ENCODE measurements at regions not wholly inside any gene's neighbourhood (a gene's known extent, or its start where the extent isn't known, plus 50 kb on each side); places are given as distances from the start of the nearest gene placed in this dataset.
"Not testable (repeated sequence)": the region's sequence is repeated elsewhere in the genome, so short reads cannot be mapped to it uniquely, and the experiment has no call there.

DNA sequence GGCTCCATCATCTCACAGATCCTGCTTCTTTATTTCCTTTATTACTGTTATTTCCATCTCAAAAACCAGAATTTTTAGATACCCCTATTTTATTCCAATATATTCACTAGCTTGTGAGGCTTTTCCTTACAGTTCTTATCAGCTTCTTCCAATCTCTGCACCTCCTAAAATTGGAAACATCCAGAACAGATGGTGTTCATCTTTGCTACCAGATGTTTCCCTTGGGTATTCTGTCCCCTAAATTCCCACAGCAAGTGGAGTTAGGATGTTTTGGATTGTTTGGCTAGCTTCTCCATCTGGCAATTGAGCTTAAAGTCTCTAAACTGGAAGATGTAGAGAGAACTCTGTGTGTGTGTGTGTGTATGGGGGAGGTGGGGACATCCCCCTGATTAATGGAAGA, 580.4 kb downstream of the DTWD2 start:
- Histone ChIP-seq H3K27me3 (no peaks in the 10 kb centered on the region), H3K4me2 (no peak overlapping the region), H3K79me2 (ENCODE audit: low read depth) (no peaks in the 10 kb centered on the region), H4K20me1 (ENCODE audit: low read depth) (no peaks in the 10 kb centered on the region), H3K4me3 (no peak overlapping the region), H3K4me1 (no peaks in the 10 kb centered on the region), H3K9ac (no peak overlapping the region), H3K9me3 (ENCODE audit: low read depth) (no peaks in the 10 kb centered on the region), H2AFZ (replicated peaks) (peak overlapping the region; percentile 12), H3F3A (ENCODE audit: low read depth) (no peaks in the 10 kb centered on the region), H3K36me3 (no peaks in the 10 kb centered on the region), H3K27ac (no peak overlapping the region)
- Mint-ChIP-seq H3K4me3 (no peak overlapping the region), H3K4me1 (peaks cover 3% of the 10 kb centered on the region), H3K27ac (no peak overlapping the region), H3K9me3 (peaks cover 3% of the 10 kb centered on the region), H3K36me3 (no peaks in the 10 kb centered on the region), H3K27me3 (ENCODE audit: insufficient read depth, low read depth) (peaks cover 3% of the 10 kb centered on the region)
- no peak for DNase-seq (ENCODE audit: low spot score)
- TF ChIP-seq, protein P1, sequence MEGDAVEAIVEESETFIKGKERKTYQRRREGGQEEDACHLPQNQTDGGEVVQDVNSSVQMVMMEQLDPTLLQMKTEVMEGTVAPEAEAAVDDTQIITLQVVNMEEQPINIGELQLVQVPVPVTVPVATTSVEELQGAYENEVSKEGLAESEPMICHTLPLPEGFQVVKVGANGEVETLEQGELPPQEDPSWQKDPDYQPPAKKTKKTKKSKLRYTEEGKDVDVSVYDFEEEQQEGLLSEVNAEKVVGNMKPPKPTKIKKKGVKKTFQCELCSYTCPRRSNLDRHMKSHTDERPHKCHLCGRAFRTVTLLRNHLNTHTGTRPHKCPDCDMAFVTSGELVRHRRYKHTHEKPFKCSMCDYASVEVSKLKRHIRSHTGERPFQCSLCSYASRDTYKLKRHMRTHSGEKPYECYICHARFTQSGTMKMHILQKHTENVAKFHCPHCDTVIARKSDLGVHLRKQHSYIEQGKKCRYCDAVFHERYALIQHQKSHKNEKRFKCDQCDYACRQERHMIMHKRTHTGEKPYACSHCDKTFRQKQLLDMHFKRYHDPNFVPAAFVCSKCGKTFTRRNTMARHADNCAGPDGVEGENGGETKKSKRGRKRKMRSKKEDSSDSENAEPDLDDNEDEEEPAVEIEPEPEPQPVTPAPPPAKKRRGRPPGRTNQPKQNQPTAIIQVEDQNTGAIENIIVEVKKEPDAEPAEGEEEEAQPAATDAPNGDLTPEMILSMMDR (IDR thresholded peaks at IDR 0.05), result no peak
- no peak for TF ChIP-seq EZH2phosphoT487 (IDR thresholded peaks at IDR 0.05)

DNA sequence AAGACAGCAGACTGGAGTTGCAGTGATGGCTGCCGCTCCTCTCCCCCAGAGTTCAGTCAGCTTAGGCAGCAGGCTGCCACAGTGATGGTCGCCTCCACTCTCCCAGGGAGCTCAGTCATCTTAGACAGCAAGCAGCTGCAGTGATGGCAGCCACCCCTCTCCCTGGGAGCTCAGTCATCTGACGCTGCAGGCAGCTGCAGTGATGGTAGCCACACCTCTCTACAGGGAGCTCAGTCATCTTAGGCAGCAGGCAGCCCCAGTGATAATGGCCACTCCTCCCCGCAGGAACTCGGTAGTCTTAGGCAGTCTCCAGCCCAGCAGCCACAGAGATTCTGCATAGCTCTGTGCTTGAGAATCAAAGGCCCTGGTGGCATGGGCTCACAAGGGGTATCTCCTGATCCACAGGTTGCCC, 582.7 kb downstream of the DTWD2 start:
- Histone ChIP-seq H3K4me1 (no peaks in the 10 kb centered on the region), H3K4me2 (no peak overlapping the region), H3K9me3 (ENCODE audit: low read depth) (no peaks in the 10 kb centered on the region), H3K79me2 (ENCODE audit: low read depth) (no peaks in the 10 kb centered on the region), H3K27me3 (no peaks in the 10 kb centered on the region), H3K4me3 (no peak overlapping the region), H3K27ac (no peak overlapping the region), H3K9ac (no peak overlapping the region), H3K36me3 (no peaks in the 10 kb centered on the region), H2AFZ (replicated peaks) (peak overlapping the region; percentile 96), H3F3A (ENCODE audit: low read depth) (no peaks in the 10 kb centered on the region), H4K20me1 (ENCODE audit: low read depth) (no peaks in the 10 kb centered on the region)
- DNase-seq (ENCODE audit: low spot score), result peak; percentile 35
- Mint-ChIP-seq H3K4me3 (no peak overlapping the region), H3K4me1 (peaks cover 3% of the 10 kb centered on the region), H3K27me3 (ENCODE audit: insufficient read depth, low read depth) (peaks cover 3% of the 10 kb centered on the region), H3K27ac (peak overlapping the region; percentile 37), H3K9me3 (peaks cover 5% of the 10 kb centered on the region), H3K36me3 (no peaks in the 10 kb centered on the region)
- TF ChIP-seq EZH2 (IDR thresholded peaks at IDR 0.05), result no peak

DNA sequence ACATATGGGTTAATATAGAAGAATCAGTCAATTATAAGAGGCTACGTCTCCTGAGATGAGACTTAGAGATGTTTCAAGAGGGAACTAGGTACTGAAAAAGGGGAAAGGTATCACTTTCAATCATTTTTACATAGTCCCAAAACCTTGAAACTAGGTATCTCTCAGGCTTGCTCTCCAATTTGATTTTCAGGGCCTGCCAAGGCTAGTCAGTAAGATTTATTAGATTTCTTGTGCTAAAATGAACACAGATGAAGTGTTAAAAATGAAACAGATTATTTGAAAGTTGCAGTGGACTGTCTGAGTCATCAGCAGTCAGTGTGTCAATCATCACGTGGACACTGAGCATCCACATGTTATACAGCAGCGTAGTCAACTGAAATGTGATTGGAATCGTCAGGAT, 591.1 kb downstream of the DTWD2 start:
- Mint-ChIP-seq H3K27ac (no peak overlapping the region), H3K36me3 (no peaks in the 10 kb centered on the region), H3K4me1 (no peaks in the 10 kb centered on the region), H3K4me3 (no peak overlapping the region), H3K9me3 (peaks cover 2% of the 10 kb centered on the region), H3K27me3 (ENCODE audit: insufficient read depth, low read depth) (no peaks in the 10 kb centered on the region)
- Histone ChIP-seq H3K4me2 (no peak overlapping the region), H3K4me1 (peaks cover 4% of the 10 kb centered on the region), H3K9ac (no peak overlapping the region), H3K36me3 (no peaks in the 10 kb centered on the region), H2AFZ (replicated peaks) (no peak overlapping the region), H3K4me3 (no peak overlapping the region), H3K27ac (no peak overlapping the region), H3K79me2 (ENCODE audit: low read depth) (no peaks in the 10 kb centered on the region), H3K27me3 (no peaks in the 10 kb centered on the region), H4K20me1 (ENCODE audit: low read depth) (no peaks in the 10 kb centered on the region), H3F3A (ENCODE audit: low read depth) (no peaks in the 10 kb centered on the region), H3K9me3 (ENCODE audit: low read depth) (no peaks in the 10 kb centered on the region)
- TF ChIP-seq EZH2phosphoT487 (IDR thresholded peaks at IDR 0.05) (no peak), EZH2 (IDR thresholded peaks at IDR 0.05) (no peak)
- TF ChIP-seq, protein P1 (IDR thresholded peaks at IDR 0.05), result no peak
- DNase-seq (ENCODE audit: low spot score), result no peak

DNA sequence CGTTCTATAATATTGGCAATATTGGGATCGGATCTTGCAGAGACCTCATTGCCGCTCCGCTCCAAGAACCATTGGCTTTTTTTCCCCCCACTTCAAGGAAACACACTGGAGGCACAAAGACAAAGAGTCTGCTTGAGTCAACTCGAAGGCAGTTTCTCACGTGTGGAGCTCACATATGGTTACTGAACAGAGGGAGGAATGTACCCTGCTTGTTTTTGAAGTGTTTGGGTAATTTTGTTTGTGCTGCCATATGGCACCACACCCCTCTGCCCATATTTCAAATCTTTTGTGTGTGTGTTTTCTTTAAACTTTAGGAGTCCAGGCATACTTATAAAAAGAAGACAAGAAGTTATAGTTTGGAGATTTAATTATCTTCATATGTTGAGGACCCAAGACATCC, 595.9 kb downstream of the DTWD2 start:
- Histone ChIP-seq H3K9me3 (ENCODE audit: low read depth) (no peaks in the 10 kb centered on the region), H3K4me3 (no peak overlapping the region), H3K4me2 (no peak overlapping the region), H3F3A (ENCODE audit: low read depth) (no peaks in the 10 kb centered on the region), H3K4me1 (peaks cover 4% of the 10 kb centered on the region), H3K27me3 (no peaks in the 10 kb centered on the region), H3K9ac (no peak overlapping the region), H4K20me1 (ENCODE audit: low read depth) (no peaks in the 10 kb centered on the region), H3K79me2 (ENCODE audit: low read depth) (no peaks in the 10 kb centered on the region), H3K27ac (no peak overlapping the region), H2AFZ (replicated peaks) (peak overlapping the region; percentile 9), H3K36me3 (no peaks in the 10 kb centered on the region)
- DNase-seq (ENCODE audit: low spot score), result no peak
- Mint-ChIP-seq H3K9me3 (peaks cover 5% of the 10 kb centered on the region), H3K27me3 (ENCODE audit: insufficient read depth, low read depth) (peaks cover 2% of the 10 kb centered on the region), H3K4me1 (no peaks in the 10 kb centered on the region), H3K36me3 (no peaks in the 10 kb centered on the region), H3K27ac (no peak overlapping the region), H3K4me3 (no peak overlapping the region)
- TF ChIP-seq, protein P1 (IDR thresholded peaks at IDR 0.05), result no peak
- TF ChIP-seq EZH2phosphoT487 (IDR thresholded peaks at IDR 0.05), result no peak
- no peak for TF ChIP-seq EZH2 (IDR thresholded peaks at IDR 0.05)

DNA sequence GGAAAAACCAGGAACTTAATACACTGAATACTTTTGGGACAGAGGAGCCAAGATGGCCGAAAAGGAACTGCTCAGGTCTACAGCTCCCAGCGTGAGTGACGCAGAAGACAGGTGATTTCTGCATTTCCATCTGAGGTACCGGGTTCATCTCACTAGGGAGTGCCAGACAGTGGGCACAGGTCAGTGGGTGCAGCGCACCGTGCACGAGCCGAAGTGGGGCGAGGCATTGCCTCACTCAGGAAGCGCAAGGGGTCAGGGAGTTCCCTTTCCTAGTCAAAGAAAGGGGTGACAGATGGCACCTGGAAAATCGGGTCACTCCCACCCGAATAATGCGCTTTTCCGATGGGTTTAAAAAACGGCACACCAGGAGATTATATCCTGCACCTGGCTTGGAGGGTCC, 605.4 kb downstream of the DTWD2 start:
- H3K27me3 Mint-ChIP-seq (ENCODE audit: insufficient read depth, low read depth); H3K27me3 ChIP-seq; H3K4me3 ChIP-seq; DNase-seq (ENCODE audit: low spot score); H3K4me2 ChIP-seq; H3K9ac ChIP-seq; H3F3A ChIP-seq (ENCODE audit: low read depth); H3K9me3 ChIP-seq (ENCODE audit: low read depth); H3K27ac Mint-ChIP-seq; H3K4me3 Mint-ChIP-seq; H3K4me1 Mint-ChIP-seq; H2AFZ ChIP-seq (replicated peaks); H3K79me2 ChIP-seq (ENCODE audit: low read depth); H3K4me1 ChIP-seq; H3K36me3 ChIP-seq; H4K20me1 ChIP-seq (ENCODE audit: low read depth); H3K36me3 Mint-ChIP-seq; H3K27ac ChIP-seq: not testable (repeated sequence)
- H3K9me3 Mint-ChIP-seq, result peaks cover 25% of the 10 kb centered on the region

Data from neural progenitor cell (in vitro differentiated cells).